K562 (cell line): ENCODE measurements at regions not wholly inside any gene's neighbourhood (a gene's known extent, or its start where the extent isn't known, plus 50 kb on each side); places are given as distances from the start of the nearest gene placed in this dataset.
A peak's percentile ranks its signal among the peaks of the same experiment; 100 is the strongest.

ENCODE experiments used
- ATAC-seq: fragments of 200-7000 bp; cut with Tn5 transposase; 3 replicates; pipeline ENCODE4 v1.9.1; 2020; ENCODE audit warnings: moderate library complexity
- BruUV-seq: library from RNA; stranded (reverse); fragments of 400-500 nt; replicated peaks from 2 replicates; lab custom pipeline; 2021; lab: Mats Ljungman, UMichigan
- CTCF ChIA-PET: fragments of 300-600 bp; formaldehyde crosslinking; extraction: SDS; loops from one replicate; lab custom pipeline; 2021; ENCODE audit warnings: low intra/inter-chr PET ratio; lab: Yijun Ruan, JAX
- POLR2A ChIA-PET: fragments of 300-600, 350-650 bp; sonication (Branson Sonifier 250); formaldehyde crosslinking; extraction: SDS; loops from one replicate; lab custom pipeline; 2021; ENCODE audit warnings: antibody characterized with exemption, inconsistent platforms; lab: Yijun Ruan, JAX
- DNase-seq, 4 experiments: peaks; one replicate each; pipeline versions ENCODE4 v3.0.0 to v3.0.0-alpha.2; 2011 to 2018; ENCODE audit warnings: low spot score in 3 of 4, mixed read lengths in 3 of 4; ENCODE audit errors: extremely low read depth in 1 of 4
- FAIRE-seq: peaks from 2 replicates; lab custom pipeline; 2011; peaks lifted over from hg19 to GRCh38; lab: Jason Lieb, UNC
- H2AFZ ChIP-seq: 2 replicates; pipeline ENCODE4 v1.6.0; 2011; ENCODE audit warnings: low read depth, low read length, control low read depth, inconsistent platforms
- H3K27ac ChIP-seq: fragments of 200-600 bp; 3 replicates; pipeline ENCODE4 v1.8.0; 2011; ENCODE audit warnings: low read depth, mild to moderate bottlenecking, control low read depth, inconsistent platforms, low read length, moderate library complexity, mixed read lengths; ENCODE audit errors: extremely low read depth
- H3K27me3 ChIP-seq, 2 experiments: fragments of 300-600 bp in 1 of 2; 2 replicates in 1 of 2; 3 replicates in 1 of 2; pipeline versions ENCODE4 v1.6.0 to v1.8.0; 2011; ENCODE audit warnings: inconsistent platforms in 2 of 2, low read length in 2 of 2, mild to moderate bottlenecking in 1 of 2, mixed read lengths in 1 of 2, moderate library complexity in 1 of 2; ENCODE audit not compliant: control insufficient read depth in 2 of 2, insufficient read depth in 2 of 2
- H3K36me3 ChIP-seq: fragments of 300-600 bp; 3 replicates; pipeline ENCODE4 v1.8.0; 2011; ENCODE audit warnings: mild to moderate bottlenecking, low read length, inconsistent platforms; ENCODE audit not compliant: control insufficient read depth, insufficient read depth
- H3K4me1 ChIP-seq, 2 experiments: fragments of 200-600 bp in 1 of 2; replicated peaks in 1 of 2; 2 replicates in 1 of 2; 3 replicates in 1 of 2; pipeline versions ENCODE4 v1.5.1 to v1.8.0; 2011; ENCODE audit warnings: inconsistent platforms in 2 of 2, low read length in 2 of 2, mild to moderate bottlenecking in 1 of 2, mixed read lengths in 1 of 2, moderate library complexity in 1 of 2; ENCODE audit not compliant: control insufficient read depth in 2 of 2, insufficient read depth in 2 of 2
- H3K4me2 ChIP-seq: 2 replicates; pipeline ENCODE4 v1.6.1; 2011; ENCODE audit warnings: low read length, control low read depth, inconsistent platforms, mixed read lengths; ENCODE audit not compliant: insufficient read depth
- H3K4me3 ChIP-seq: fragments of 200-600 bp; sonication (generic), shearing (Covaris generic); 2 replicates; pipeline ENCODE4 v1.5.1; 2016; ENCODE audit warnings: control low read depth, inconsistent platforms
- H3K79me2 ChIP-seq: fragments of 200-600 bp; 3 replicates; pipeline ENCODE4 v1.8.0; 2011; ENCODE audit warnings: low read length, inconsistent platforms; ENCODE audit not compliant: control insufficient read depth, insufficient read depth
- H3K9ac ChIP-seq, 2 experiments: 2 replicates each; pipeline versions ENCODE4 v1.6.0 to v1.6.1; 2011; ENCODE audit warnings: low read depth in 2 of 2, low read length in 2 of 2, control low read depth in 1 of 2, inconsistent platforms in 1 of 2, mild to moderate bottlenecking in 1 of 2, mixed read lengths in 1 of 2; ENCODE audit not compliant: insufficient read depth in 1 of 2
- H3K9me1 ChIP-seq: one replicate; pipeline ENCODE4 v1.6.0; 2011; ENCODE audit warnings: inconsistent platforms, mild to moderate bottlenecking, low read length, moderate library complexity; ENCODE audit not compliant: control insufficient read depth, insufficient read depth
- H3K9me3 ChIP-seq: replicated peaks from 2 replicates; pipeline ENCODE4 v1.5.1; 2011; ENCODE audit warnings: low read depth, low read length, inconsistent platforms; ENCODE audit not compliant: control insufficient read depth, insufficient read depth
- H4K20me1 ChIP-seq: replicated peaks from 2 replicates; pipeline ENCODE4 v1.6.1; 2011; ENCODE audit warnings: low read length, inconsistent platforms, mixed read lengths; ENCODE audit not compliant: control insufficient read depth, insufficient read depth
- CBX5 ChIP-seq: IDR thresholded peaks from 2 replicates; pipeline ENCODE4 v1.6.1; 2014; ENCODE audit warnings: low read depth, borderline replicate concordance
- CEBPB ChIP-seq: fragments of 450-650 bp; IDR thresholded peaks from 2 replicates; pipeline ENCODE4 v1.6.1; 2016; ENCODE audit warnings: missing genetic modification characterization, missing compliant biosample characterization
- WGBS: fragments of 100-300 bp; shearing (Covaris generic); methylation state at CpG from one replicate; pipeline ENCODE4 v1.1.6; 2016; ENCODE audit warnings: low coverage, mixed read lengths; ENCODE audit not compliant: insufficient coverage; ENCODE audit errors: missing lambda C conversion rate; 5-methylcytosine and 5-hydroxymethylcytosine counted together
- in situ Hi-C: fragments of 300-500 bp; cut with MboI; formaldehyde crosslinking; loops from 4 replicates; pipeline ENCODE4 v1.15.0; 2018; ENCODE audit warnings: inconsistent platforms, mixed read lengths
- intact Hi-C: fragments of 100-400 bp; cut with micrococcal nuclease; formaldehyde crosslinking; loops from 2 replicates; pipeline ENCODE4 v1.14.2; 2022
- TF ChIP-seq, protein P1 (sequence below), 3 experiments: fragments of 200-800 bp in 1 of 3; fragments of 250-450 bp in 1 of 3; fragments of 450-650 bp in 1 of 3; sonication (Bioruptor Pico) in 1 of 3; sonication (Bioruptor generic) in 1 of 3; formaldehyde crosslinking in 1 of 3; IDR thresholded peaks; 2 replicates each; pipeline versions ENCODE4 v1.6.1 to v1.8.0; 2016 to 2022; ENCODE audit warnings: mild to moderate bottlenecking in 2 of 3, missing genetic modification characterization in 2 of 3, missing compliant biosample characterization in 1 of 3, moderate library complexity in 1 of 3

DNA sequence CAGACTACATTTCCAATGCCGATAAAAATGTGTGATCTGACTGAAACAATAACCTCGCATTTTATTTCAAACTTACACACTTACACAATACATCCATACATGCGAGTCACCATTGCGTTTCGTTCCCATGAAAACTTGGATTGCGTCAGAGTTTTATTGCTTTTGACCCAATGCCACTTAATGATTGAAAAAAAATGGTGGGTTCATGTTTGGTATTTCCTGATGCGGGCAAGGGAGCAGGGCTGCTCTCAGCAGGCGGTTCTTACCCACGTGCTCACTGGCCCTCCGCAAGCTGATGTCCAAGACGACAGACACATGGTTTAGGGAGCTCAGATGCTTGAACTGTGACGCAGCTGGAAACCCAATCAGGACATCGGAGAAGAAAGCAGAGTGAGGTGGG, 281.0 kb upstream of the SULF2 start:
- intact Hi-C loops = no loop called here
- TF ChIP-seq CBX5 (no peak), CEBPB (tag) (0 out of 2 replicates have a peak, but pooled peaks have one; percentile 19)
- TF ChIP-seq, protein P1, sequence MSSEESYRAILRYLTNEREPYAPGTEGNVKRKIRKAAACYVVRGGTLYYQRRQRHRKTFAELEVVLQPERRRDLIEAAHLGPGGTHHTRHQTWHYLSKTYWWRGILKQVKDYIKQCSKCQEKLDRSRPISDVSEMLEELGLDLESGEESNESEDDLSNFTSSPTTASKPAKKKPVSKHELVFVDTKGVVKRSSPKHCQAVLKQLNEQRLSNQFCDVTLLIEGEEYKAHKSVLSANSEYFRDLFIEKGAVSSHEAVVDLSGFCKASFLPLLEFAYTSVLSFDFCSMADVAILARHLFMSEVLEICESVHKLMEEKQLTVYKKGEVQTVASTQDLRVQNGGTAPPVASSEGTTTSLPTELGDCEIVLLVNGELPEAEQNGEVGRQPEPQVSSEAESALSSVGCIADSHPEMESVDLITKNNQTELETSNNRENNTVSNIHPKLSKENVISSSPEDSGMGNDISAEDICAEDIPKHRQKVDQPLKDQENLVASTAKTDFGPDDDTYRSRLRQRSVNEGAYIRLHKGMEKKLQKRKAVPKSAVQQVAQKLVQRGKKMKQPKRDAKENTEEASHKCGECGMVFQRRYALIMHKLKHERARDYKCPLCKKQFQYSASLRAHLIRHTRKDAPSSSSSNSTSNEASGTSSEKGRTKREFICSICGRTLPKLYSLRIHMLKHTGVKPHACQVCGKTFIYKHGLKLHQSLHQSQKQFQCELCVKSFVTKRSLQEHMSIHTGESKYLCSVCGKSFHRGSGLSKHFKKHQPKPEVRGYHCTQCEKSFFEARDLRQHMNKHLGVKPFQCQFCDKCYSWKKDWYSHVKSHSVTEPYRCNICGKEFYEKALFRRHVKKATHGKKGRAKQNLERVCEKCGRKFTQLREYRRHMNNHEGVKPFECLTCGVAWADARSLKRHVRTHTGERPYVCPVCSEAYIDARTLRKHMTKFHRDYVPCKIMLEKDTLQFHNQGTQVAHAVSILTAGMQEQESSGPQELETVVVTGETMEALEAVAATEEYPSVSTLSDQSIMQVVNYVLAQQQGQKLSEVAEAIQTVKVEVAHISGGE (CRISPR knock-in tag; IDR thresholded peaks at IDR 0.05) = peak in 1 of 3 experiments; percentile 39; a peak in 1 of 6 replicates
- Histone ChIP-seq H3K4me3 (no peak overlapping the region), H3K9me1 (no peaks in the 10 kb centered on the region), H3K4me1 (no peaks in the 10 kb centered on the region), H3K9ac (no peak overlapping the region), H3K79me2 (no peaks in the 10 kb centered on the region), H3K27ac (no peak overlapping the region), H3K36me3 (no peaks in the 10 kb centered on the region), H4K20me1 (no peaks in the 10 kb centered on the region), H3K9me3 (no peaks in the 10 kb centered on the region), H2AFZ (no peak overlapping the region), H3K27me3 (peaks cover 4% of the 10 kb centered on the region in 2 experiments; a peak in 2 of 5 replicates), H3K4me2 (no peak overlapping the region)
- in situ Hi-C loops = no loop called here
- ATAC-seq (no peak), DNase-seq (no peak), FAIRE-seq (no peak)
- CTCF ChIA-PET = no interaction called here
- 5% methylated on average over 13 of the region's 13 CpGs for WGBS
- BruUV-seq = no TSS peak
- POLR2A ChIA-PET = interaction anchor here (0.6 kb wide), 1 partner anchor 27 kb away, joined by 3 read pairs; no protein-coding TSS in a partner anchor
